RWPE2 (cell line): ENCODE measurements at regions not wholly inside any gene's neighbourhood (a gene's known extent, or its start where the extent isn't known, plus 50 kb on each side); places are given as distances from the start of the nearest gene placed in this dataset.

Experiments used
- ATAC-seq: fragments of 200-7000 bp; cut with Tn5 transposase; 3 replicates; pipeline ENCODE4 v1.9.1; 2021; ENCODE audit warnings: low read depth
- DNase-seq: peaks from one replicate; pipeline ENCODE4 v3.0.0-alpha.2; 2020; ENCODE audit warnings: low spot score
- H3K27ac ChIP-seq: fragments of 450-650 bp; 2 replicates; pipeline ENCODE4 v1.5.1; 2017; ENCODE audit warnings: mild to moderate bottlenecking; ENCODE audit not compliant: poor library complexity, severe bottlenecking
- H3K27me3 ChIP-seq: fragments of 250-450 bp; sonication (Bioruptor Pico); 2 replicates; pipeline ENCODE4 v1.5.1; 2021; ENCODE audit warnings: mild to moderate bottlenecking, moderate library complexity; ENCODE audit not compliant: insufficient read depth, poor library complexity, severe bottlenecking
- H3K36me3 ChIP-seq: fragments of 250-450 bp; sonication (Bioruptor Pico); 2 replicates; pipeline ENCODE4 v1.5.1; 2020; ENCODE audit warnings: low read depth, mild to moderate bottlenecking, moderate library complexity
- H3K4me1 ChIP-seq: fragments of 250-450 bp; sonication (Bioruptor Pico); 2 replicates; pipeline ENCODE4 v1.5.1; 2021; ENCODE audit warnings: mild to moderate bottlenecking, moderate library complexity; ENCODE audit not compliant: insufficient read depth, poor library complexity, severe bottlenecking
- H3K4me3 ChIP-seq: fragments of 250-450 bp; sonication (Bioruptor Pico); 2 replicates; pipeline ENCODE4 v1.5.1; 2021; ENCODE audit warnings: mild to moderate bottlenecking, moderate library complexity; ENCODE audit not compliant: severe bottlenecking
- H3K9me3 ChIP-seq: fragments of 250-450 bp; sonication (Bioruptor Pico); 2 replicates; pipeline ENCODE4 v1.5.1; 2021; ENCODE audit warnings: mild to moderate bottlenecking, moderate library complexity; ENCODE audit not compliant: severe bottlenecking
- CTCF ChIP-seq: fragments of 450-650 bp; IDR thresholded peaks from one replicate; pipeline ENCODE4 v1.5.1; 2017; ENCODE audit warnings: mild to moderate bottlenecking, moderate library complexity; ENCODE audit not compliant: poor library complexity, severe bottlenecking

GRCh38 chr13:50451609-50452008 lies 391.9 kb downstream of the DLEU7 start:
- Histone ChIP-seq H3K4me1 (no peaks in the 10 kb centered on the region), H3K4me3 (no peak overlapping the region), H3K27ac (no peak overlapping the region), H3K36me3 (no peaks in the 10 kb centered on the region), H3K27me3 (no peaks in the 10 kb centered on the region), H3K9me3 (no peaks in the 10 kb centered on the region)
- no peak for DNase-seq
- ATAC-seq: no peak
- TF ChIP-seq CTCF: no peak

- ATAC-seq (no peak), DNase-seq (no peak)
- H3K27ac ChIP-seq: no peak overlapping the region
- H3K4me3 ChIP-seq: no peak overlapping the region
- TF ChIP-seq CTCF: no peak
- no peaks in the 10 kb centered on the region for H3K4me1 ChIP-seq
- H3K36me3 ChIP-seq: no peaks in the 10 kb centered on the region
- H3K9me3 ChIP-seq: no peaks in the 10 kb centered on the region
- H3K27me3 ChIP-seq: no peaks in the 10 kb centered on the region
These were observed 391.5 kb downstream of the DLEU7 start for GRCh38 chr13:50452028-50452427.

- Histone ChIP-seq H3K4me1 (no peaks in the 10 kb centered on the region), H3K27ac (no peak overlapping the region), H3K4me3 (no peak overlapping the region), H3K27me3 (no peaks in the 10 kb centered on the region), H3K9me3 (no peaks in the 10 kb centered on the region), H3K36me3 (no peaks in the 10 kb centered on the region)
- no peak for TF ChIP-seq CTCF
- ATAC-seq (no peak), DNase-seq (no peak)
These were observed 390.7 kb downstream of the DLEU7 start for GRCh38 chr13:50452756-50453155.

- DNase-seq (no peak), ATAC-seq (no peak)
- Histone ChIP-seq H3K27me3 (no peaks in the 10 kb centered on the region), H3K9me3 (no peaks in the 10 kb centered on the region), H3K36me3 (no peaks in the 10 kb centered on the region), H3K27ac (no peak overlapping the region), H3K4me3 (no peak overlapping the region), H3K4me1 (no peaks in the 10 kb centered on the region)
- TF ChIP-seq CTCF: no peak
These were observed 390.3 kb downstream of the DLEU7 start for GRCh38 chr13:50453188-50453587.

- TF ChIP-seq CTCF: no peak
These were observed 387.4 kb downstream of the DLEU7 start for GRCh38 chr13:50456111-50456510.

More at GRCh38 chr13:50456111-50456510, 387.4 kb downstream of the DLEU7 start:
- Histone ChIP-seq H3K27me3 (no peaks in the 10 kb centered on the region), H3K9me3 (no peaks in the 10 kb centered on the region), H3K4me1 (no peaks in the 10 kb centered on the region), H3K4me3 (no peak overlapping the region), H3K36me3 (no peaks in the 10 kb centered on the region), H3K27ac (no peak overlapping the region)
- ATAC-seq (no peak), DNase-seq (no peak)
